Brain microvascular endothelial cell (primary cell): ENCODE measurements at regions not wholly inside any gene's neighbourhood (a gene's known extent, or its start where the extent isn't known, plus 50 kb on each side); places are given as distances from the start of the nearest gene placed in this dataset.

ENCODE experiments used
- DNase-seq: peaks from one replicate; pipeline ENCODE4 v3.0.0-alpha.2; 2020
- H3K27ac ChIP-seq: fragments of 250-450 bp; sonication (Bioruptor Pico); 2 replicates; pipeline ENCODE4 v1.5.1; 2020; ENCODE audit warnings: mild to moderate bottlenecking, moderate library complexity
- H3K27me3 ChIP-seq: fragments of 250-450 bp; sonication (Bioruptor Pico); replicated peaks from 2 replicates; pipeline ENCODE4 v1.5.1; 2020; ENCODE audit warnings: mild to moderate bottlenecking
- H3K36me3 ChIP-seq: fragments of 250-450 bp; sonication (Bioruptor Pico); replicated peaks from 2 replicates; pipeline ENCODE4 v1.5.1; 2020; ENCODE audit warnings: mild to moderate bottlenecking
- H3K4me3 ChIP-seq: 2 replicates; pipeline ENCODE4 v1.5.1; 2011; ENCODE audit warnings: low read depth, mild to moderate bottlenecking, control low read depth, low read length, moderate library complexity
- in situ Hi-C: cut with HindIII; loops from 2 replicates; pipeline ENCODE4 v1.10.0; 2017; ENCODE audit warnings: low sequenced_read_pairs, low pct_ligation_motif_present
- TF ChIP-seq, protein P1 (sequence below): IDR thresholded peaks from 2 replicates; pipeline ENCODE4 v1.5.1; 2011; ENCODE audit warnings: low read depth, mild to moderate bottlenecking, moderate library complexity, low read length, control low read depth, inconsistent platforms; ENCODE audit errors: missing control alignments

DNA sequence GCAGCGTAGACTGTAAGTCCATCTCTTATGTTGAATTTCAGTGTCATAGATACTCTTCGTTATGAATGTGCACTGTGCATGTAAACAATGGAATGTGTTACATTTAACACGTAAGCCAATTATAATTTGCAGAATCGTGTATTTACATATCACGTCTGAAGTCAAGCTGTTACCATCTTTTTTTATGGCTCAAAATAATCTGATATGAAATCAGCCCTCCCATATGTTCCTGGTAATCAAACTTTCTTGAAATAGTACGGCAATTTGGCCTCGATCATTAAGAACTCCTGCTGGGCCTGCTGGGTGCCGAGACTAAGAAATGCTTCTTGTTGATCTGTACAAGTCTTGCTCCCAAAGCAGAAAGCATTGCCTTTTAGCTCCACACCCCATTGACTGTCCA, 89.6 kb upstream of the DOK5 start:
- Histone ChIP-seq H3K4me3 (no peak overlapping the region), H3K36me3 (no peaks in the 10 kb centered on the region), H3K27ac (no peak overlapping the region), H3K27me3 (no peaks in the 10 kb centered on the region)
- TF ChIP-seq, protein P1, sequence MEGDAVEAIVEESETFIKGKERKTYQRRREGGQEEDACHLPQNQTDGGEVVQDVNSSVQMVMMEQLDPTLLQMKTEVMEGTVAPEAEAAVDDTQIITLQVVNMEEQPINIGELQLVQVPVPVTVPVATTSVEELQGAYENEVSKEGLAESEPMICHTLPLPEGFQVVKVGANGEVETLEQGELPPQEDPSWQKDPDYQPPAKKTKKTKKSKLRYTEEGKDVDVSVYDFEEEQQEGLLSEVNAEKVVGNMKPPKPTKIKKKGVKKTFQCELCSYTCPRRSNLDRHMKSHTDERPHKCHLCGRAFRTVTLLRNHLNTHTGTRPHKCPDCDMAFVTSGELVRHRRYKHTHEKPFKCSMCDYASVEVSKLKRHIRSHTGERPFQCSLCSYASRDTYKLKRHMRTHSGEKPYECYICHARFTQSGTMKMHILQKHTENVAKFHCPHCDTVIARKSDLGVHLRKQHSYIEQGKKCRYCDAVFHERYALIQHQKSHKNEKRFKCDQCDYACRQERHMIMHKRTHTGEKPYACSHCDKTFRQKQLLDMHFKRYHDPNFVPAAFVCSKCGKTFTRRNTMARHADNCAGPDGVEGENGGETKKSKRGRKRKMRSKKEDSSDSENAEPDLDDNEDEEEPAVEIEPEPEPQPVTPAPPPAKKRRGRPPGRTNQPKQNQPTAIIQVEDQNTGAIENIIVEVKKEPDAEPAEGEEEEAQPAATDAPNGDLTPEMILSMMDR = no peak
- no peak for DNase-seq
- in situ Hi-C loops = no loop called here

DNA sequence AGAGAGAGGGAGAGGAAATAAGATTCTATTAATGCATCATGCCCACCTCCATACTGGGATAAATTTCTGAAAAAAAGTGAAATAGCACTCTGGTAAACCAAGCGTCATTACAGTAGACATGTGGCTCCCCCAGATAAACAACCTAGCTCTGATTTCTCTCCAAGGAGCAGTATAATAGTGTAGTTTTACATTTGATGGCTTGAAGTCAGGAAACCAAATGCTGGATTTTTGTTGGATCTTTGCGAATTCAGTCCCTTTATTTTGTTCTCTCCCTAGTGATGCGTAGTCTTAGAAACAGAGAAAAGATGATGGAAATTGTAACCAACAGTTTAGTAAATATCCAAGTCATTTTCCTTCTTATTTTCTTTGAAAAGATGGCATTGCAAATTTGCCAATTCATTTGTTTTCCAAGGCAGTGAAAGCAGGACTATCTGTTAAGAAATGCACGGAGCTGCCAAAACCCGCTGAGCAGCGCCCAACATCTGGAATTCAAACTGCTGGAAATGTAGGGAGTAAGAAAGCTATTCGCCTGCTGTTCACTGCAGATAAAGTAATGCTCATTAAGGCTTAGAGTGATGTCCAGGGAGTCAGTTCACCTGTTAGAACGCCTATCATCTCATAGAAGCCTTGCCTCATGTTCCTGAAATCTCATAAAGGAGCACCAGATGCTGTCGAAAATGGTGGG, 85.7 kb upstream of the DOK5 start:
- Histone ChIP-seq H3K27ac (no peak overlapping the region), H3K36me3 (no peaks in the 10 kb centered on the region), H3K4me3 (no peak overlapping the region), H3K27me3 (no peaks in the 10 kb centered on the region)
- in situ Hi-C loops = no loop called here
- TF ChIP-seq, protein P1 = no peak
- no peak for DNase-seq

DNA sequence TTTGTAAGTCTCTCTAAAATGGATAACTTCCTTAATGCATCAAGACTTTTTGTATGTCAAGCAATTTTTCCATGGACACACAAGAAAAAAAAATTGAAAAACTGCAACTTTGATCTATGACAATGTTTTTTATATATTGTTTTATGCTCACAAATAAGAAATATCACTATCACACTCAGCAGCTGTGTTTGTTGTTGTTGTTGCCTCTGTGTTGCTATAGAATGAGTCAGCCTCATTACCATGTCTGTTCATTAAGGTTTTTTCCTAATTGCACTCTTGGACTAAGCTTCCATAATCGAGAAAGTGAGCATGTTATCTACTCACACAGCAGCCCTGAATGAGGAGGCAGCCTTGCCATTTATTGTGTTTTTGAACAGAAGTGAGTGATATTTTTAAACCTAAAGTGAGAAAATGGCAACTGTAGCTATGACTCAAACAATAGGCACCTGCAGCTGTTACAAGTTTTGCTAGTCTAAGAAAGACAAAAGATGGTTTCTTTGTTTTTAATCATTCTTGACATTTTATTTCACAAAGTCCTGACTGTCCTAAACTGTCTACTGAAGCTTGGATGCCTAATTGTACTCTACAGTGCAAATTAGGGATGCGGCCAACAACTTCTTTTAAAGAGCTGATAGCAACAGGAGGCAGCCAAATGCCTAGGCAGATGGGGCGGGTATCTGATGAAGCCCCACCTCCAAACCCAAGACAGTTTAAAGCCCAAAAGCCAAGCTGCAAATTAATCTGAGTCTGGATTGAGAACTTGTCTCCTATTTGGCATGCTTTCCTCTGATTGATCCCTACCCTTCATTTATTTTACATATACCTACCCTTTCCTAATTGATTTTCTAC, 77.9 kb upstream of the DOK5 start:
- no peak overlapping the region for H3K27ac ChIP-seq

DNA sequence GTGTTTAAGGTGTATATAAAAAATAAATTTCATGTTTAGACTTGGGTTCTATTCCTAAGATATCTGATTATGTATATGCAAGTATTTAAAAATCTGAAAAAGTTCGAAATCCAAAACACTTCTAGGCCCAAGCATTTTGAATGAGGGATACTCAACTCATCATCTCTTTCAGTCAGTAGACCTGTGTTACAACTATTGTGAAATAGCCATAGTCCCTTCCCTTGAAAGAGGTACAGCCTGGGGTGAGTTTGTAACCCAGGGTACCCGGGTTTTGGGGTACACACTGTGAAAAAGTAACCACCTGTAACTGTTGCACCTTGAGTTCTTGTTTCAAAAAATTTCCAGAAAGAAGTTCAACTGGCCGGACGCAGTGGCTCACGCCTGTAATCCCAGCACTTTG, 76.6 kb upstream of the DOK5 start:
- in situ Hi-C loops = no loop called here
- TF ChIP-seq, protein P1 = no peak
- DNase-seq = no peak

More for the DNA sequence above, 77.9 kb upstream of the DOK5 start:
- no peak overlapping the region for H3K4me3 ChIP-seq
- H3K27me3 ChIP-seq = no peaks in the 10 kb centered on the region
- TF ChIP-seq, protein P1 = no peak
- no peaks in the 10 kb centered on the region for H3K36me3 ChIP-seq
- in situ Hi-C loops = no loop called here
- no peak for DNase-seq

DNA sequence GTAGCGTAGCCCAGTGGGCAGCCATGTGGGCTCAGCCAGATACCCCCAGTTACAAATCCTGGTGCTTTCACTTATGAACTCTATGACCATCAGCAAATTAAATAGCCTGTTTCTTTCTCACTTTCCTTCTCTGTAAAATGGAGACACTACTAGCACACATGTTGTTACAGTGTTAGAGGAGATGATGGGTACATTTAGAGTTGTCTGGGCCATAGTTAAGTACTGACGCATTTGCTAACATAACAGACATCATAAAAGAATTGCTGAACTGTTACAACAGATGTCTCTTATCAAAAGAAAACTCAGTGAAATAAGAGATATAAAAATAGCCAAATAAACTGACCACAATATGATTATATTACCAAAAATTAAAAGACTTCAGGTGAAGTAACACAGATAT, 69.9 kb upstream of the DOK5 start:
- no peaks in the 10 kb centered on the region for H3K27me3 ChIP-seq
- no peak overlapping the region for H3K4me3 ChIP-seq
- no peak for DNase-seq
- no peaks in the 10 kb centered on the region for H3K36me3 ChIP-seq
- TF ChIP-seq, protein P1 = no peak
- no peak overlapping the region for H3K27ac ChIP-seq
- in situ Hi-C loops = no loop called here

More for the DNA sequence above, 76.6 kb upstream of the DOK5 start:
- Histone ChIP-seq H3K36me3 (no peaks in the 10 kb centered on the region), H3K4me3 (no peak overlapping the region), H3K27me3 (no peaks in the 10 kb centered on the region), H3K27ac (no peak overlapping the region)
